GM19238 (cell line): ENCODE measurements at regions not wholly inside any gene's neighbourhood (a gene's known extent, or its start where the extent isn't known, plus 50 kb on each side); places are given as distances from the start of the nearest gene placed in this dataset.
"Not testable (repeated sequence)": the region's sequence is repeated elsewhere in the genome, so short reads cannot be mapped to it uniquely, and the experiment has no call there.

Source experiments
- DNase-seq: peaks from one replicate; pipeline ENCODE4 v3.0.0; 2011; ENCODE audit warnings: low spot score; ENCODE audit not compliant: insufficient read length

GRCh38 chr17:34006126-34006525 lies 249.0 kb upstream of the CCL2 start:
- no peak for DNase-seq

GRCh38 chr17:34008125-34008524 lies 247.0 kb upstream of the CCL2 start:
- DNase-seq = no peak

- no peak for DNase-seq
Measured at GRCh38 chr17:34009912-34010311, 245.2 kb upstream of the CCL2 start.

- DNase-seq = no peak
Measured at GRCh38 chr17:34010534-34010933, 244.6 kb upstream of the CCL2 start.

GRCh38 chr17:34011599-34011998 lies 243.5 kb upstream of the CCL2 start:
- no peak for DNase-seq

GRCh38 chr17:34012709-34013375 lies 242.2 kb upstream of the CCL2 start:
- DNase-seq = no peak

GRCh38 chr17:34015253-34015652 lies 239.8 kb upstream of the CCL2 start:
- no peak for DNase-seq

- no peak for DNase-seq
Measured at GRCh38 chr17:34024386-34024785, 230.7 kb upstream of the CCL2 start.

- no peak for DNase-seq
Measured at GRCh38 chr17:34024806-34025551, 230.1 kb upstream of the CCL2 start.

GRCh38 chr17:34030601-34031000 lies 224.5 kb upstream of the CCL2 start:
- not testable (repeated sequence) for DNase-seq

GRCh38 chr17:34032305-34032704 lies 222.8 kb upstream of the CCL2 start:
- DNase-seq = not testable (repeated sequence)

- not testable (repeated sequence) for DNase-seq
Measured at GRCh38 chr17:34038786-34039185, 216.3 kb upstream of the CCL2 start.

- DNase-seq = not testable (repeated sequence)
Measured at GRCh38 chr17:34039213-34039612, 215.9 kb upstream of the CCL2 start.

GRCh38 chr17:34039759-34040555 lies 215.1 kb upstream of the CCL2 start:
- not testable (repeated sequence) for DNase-seq

GRCh38 chr17:34045990-34046389 lies 209.1 kb upstream of the CCL2 start:
- DNase-seq = no peak

GRCh38 chr17:34051046-34051445 lies 204.0 kb upstream of the CCL2 start:
- DNase-seq = no peak

GRCh38 chr17:34054495-34054894 lies 200.6 kb upstream of the CCL2 start:
- no peak for DNase-seq

GRCh38 chr17:34055606-34056005 lies 199.5 kb upstream of the CCL2 start:
- no peak for DNase-seq

GRCh38 chr17:34059423-34060220 lies 195.5 kb upstream of the CCL2 start:
- DNase-seq = no peak

GRCh38 chr17:34066528-34066927 lies 188.6 kb upstream of the CCL2 start:
- DNase-seq = no peak

GRCh38 chr17:34067011-34067410 lies 188.1 kb upstream of the CCL2 start:
- no peak for DNase-seq
